MCF 10A (cell line): ENCODE measurements at regions not wholly inside any gene's neighbourhood (a gene's known extent, or its start where the extent isn't known, plus 50 kb on each side); places are given as distances from the start of the nearest gene placed in this dataset.
"Not testable (repeated sequence)": the region's sequence is repeated elsewhere in the genome, so short reads cannot be mapped to it uniquely, and the experiment has no call there.

ENCODE experiments used
- BruUV-seq: library from RNA; stranded (reverse); fragments of 400-500 nt; replicated peaks from 2 replicates; lab custom pipeline; 2021; lab: Mats Ljungman, UMichigan
- CTCF ChIA-PET: fragments of 300-600 bp; sonication (Branson Sonifier 250); formaldehyde crosslinking; extraction: SDS; loops from one replicate; lab custom pipeline; 2021; ENCODE audit warnings: antibody characterized with exemption, inconsistent platforms; lab: Yijun Ruan, JAX
- POLR2A ChIA-PET: fragments of 300-600, 350-650 bp; sonication (Branson Sonifier 250); formaldehyde crosslinking; extraction: SDS; loops from one replicate; lab custom pipeline; 2020; ENCODE audit warnings: antibody characterized with exemption, inconsistent platforms; lab: Yijun Ruan, JAX
- DNase-seq: peaks from one replicate; pipeline ENCODE4 v3.0.0-alpha.2; 2018; ENCODE audit not compliant: unreplicated experiment
- H3K27ac Mint-ChIP-seq: one replicate; pipeline ENCODE4 v1.8.0; 2022; ENCODE audit warnings: mild to moderate bottlenecking, low read depth, mixed read lengths; ENCODE audit not compliant: unreplicated experiment
- H3K27me3 Mint-ChIP-seq: one replicate; pipeline ENCODE4 v1.8.0; 2022; ENCODE audit warnings: mixed read lengths; ENCODE audit not compliant: insufficient read depth, unreplicated experiment
- H3K36me3 Mint-ChIP-seq: one replicate; pipeline ENCODE4 v1.8.0; 2022; ENCODE audit warnings: mild to moderate bottlenecking, moderate library complexity, mixed read lengths; ENCODE audit not compliant: insufficient read depth, unreplicated experiment
- H3K4me1 Mint-ChIP-seq: one replicate; pipeline ENCODE4 v1.8.0; 2022; ENCODE audit warnings: mixed read lengths; ENCODE audit not compliant: insufficient read depth, unreplicated experiment
- H3K4me3 Mint-ChIP-seq: one replicate; pipeline ENCODE4 v1.8.0; 2022; ENCODE audit warnings: mild to moderate bottlenecking, moderate library complexity, mixed read lengths; ENCODE audit not compliant: unreplicated experiment
- H3K9me3 Mint-ChIP-seq: one replicate; pipeline ENCODE4 v1.8.0; 2022; ENCODE audit warnings: mixed read lengths; ENCODE audit not compliant: unreplicated experiment
- intact Hi-C: fragments of 100-400 bp; cut with micrococcal nuclease; formaldehyde crosslinking; loops from 2 replicates; pipeline ENCODE4 v1.14.1; 2022
- TF ChIP-seq, protein P1 (sequence below): fragments of 200-600 bp; IDR thresholded peaks from one replicate; pipeline ENCODE4 v1.8.0; 2022; ENCODE audit warnings: antibody characterized with exemption, mild to moderate bottlenecking; ENCODE audit not compliant: unreplicated experiment

GRCh38 chr1:221045151-221045550, 165.9 kb downstream of the HLX start:
- Mint-ChIP-seq H3K27me3 (no peaks in the 10 kb centered on the region), H3K4me1 (peaks cover 8% of the 10 kb centered on the region), H3K9me3 (peaks cover 10% of the 10 kb centered on the region), H3K4me3 (no peak overlapping the region), H3K36me3 (no peaks in the 10 kb centered on the region), H3K27ac (no peak overlapping the region)
- no peak for DNase-seq
- TF ChIP-seq, protein P1, sequence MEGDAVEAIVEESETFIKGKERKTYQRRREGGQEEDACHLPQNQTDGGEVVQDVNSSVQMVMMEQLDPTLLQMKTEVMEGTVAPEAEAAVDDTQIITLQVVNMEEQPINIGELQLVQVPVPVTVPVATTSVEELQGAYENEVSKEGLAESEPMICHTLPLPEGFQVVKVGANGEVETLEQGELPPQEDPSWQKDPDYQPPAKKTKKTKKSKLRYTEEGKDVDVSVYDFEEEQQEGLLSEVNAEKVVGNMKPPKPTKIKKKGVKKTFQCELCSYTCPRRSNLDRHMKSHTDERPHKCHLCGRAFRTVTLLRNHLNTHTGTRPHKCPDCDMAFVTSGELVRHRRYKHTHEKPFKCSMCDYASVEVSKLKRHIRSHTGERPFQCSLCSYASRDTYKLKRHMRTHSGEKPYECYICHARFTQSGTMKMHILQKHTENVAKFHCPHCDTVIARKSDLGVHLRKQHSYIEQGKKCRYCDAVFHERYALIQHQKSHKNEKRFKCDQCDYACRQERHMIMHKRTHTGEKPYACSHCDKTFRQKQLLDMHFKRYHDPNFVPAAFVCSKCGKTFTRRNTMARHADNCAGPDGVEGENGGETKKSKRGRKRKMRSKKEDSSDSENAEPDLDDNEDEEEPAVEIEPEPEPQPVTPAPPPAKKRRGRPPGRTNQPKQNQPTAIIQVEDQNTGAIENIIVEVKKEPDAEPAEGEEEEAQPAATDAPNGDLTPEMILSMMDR = no peak
- CTCF ChIA-PET = interaction anchor here (0.6 kb wide), 1 partner anchor 181 kb away, joined by 3 read pairs; no protein-coding TSS in a partner anchor
- intact Hi-C loops = no loop called here
- POLR2A ChIA-PET = no interaction called here
- BruUV-seq = no TSS peak

GRCh38 chr1:221045842-221046831, 166.9 kb downstream of the HLX start:
- intact Hi-C loops = no loop called here
- Mint-ChIP-seq H3K27ac (no peak overlapping the region), H3K27me3 (no peaks in the 10 kb centered on the region), H3K9me3 (peaks cover 17% of the 10 kb centered on the region), H3K36me3 (no peaks in the 10 kb centered on the region), H3K4me1 (no peaks in the 10 kb centered on the region), H3K4me3 (no peak overlapping the region)
- DNase-seq = no peak
- ChIA-PET POLR2A (interaction anchor here (0.7 to 1.4 kb wide), 4 partner anchors 9 to 24 kb away, joined by 3 to 4 read pairs (median 3); no protein-coding TSS in a partner anchor), CTCF (interaction anchor here (0.8 to 0.9 kb wide), 2 partner anchors 12 to 171 kb away, joined by 3 read pairs; no protein-coding TSS in a partner anchor)
- TF ChIP-seq, protein P1 = no peak
- BruUV-seq = no TSS peak

- H3K27ac Mint-ChIP-seq, POLR2A ChIA-PET, intact Hi-C loops: not testable (repeated sequence)
Measured at GRCh38 chr1:221051391-221051790, 172.1 kb downstream of the HLX start.

DNA sequence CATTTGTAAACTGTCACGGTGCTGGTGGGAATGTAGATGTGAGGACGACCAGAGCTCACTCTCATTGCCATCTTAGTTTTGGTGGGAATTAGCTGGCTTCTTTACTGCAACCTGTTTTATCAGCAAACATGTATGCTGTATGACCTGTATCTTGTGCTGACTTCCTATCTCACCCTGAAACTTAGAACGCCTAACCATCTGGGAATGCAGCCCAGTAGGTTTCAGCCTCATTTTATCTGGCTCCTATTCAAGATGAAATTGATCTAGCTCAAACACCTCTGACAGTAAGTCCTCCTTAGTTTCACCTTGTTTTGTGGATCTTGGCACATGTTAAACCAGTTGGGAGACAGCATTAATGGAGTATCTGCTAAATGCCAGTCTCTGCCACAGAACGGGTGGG, 174.6 kb downstream of the HLX start:
- intact Hi-C loops = no loop called here
- Mint-ChIP-seq H3K4me1 (no peaks in the 10 kb centered on the region), H3K36me3 (no peaks in the 10 kb centered on the region), H3K27ac (no peak overlapping the region), H3K27me3 (no peaks in the 10 kb centered on the region), H3K9me3 (peaks cover 31% of the 10 kb centered on the region), H3K4me3 (no peak overlapping the region)
- BruUV-seq = no TSS peak
- CTCF ChIA-PET = interaction anchor here (0.5 kb wide), 1 partner anchor 956 kb away, joined by 3 read pairs; no protein-coding TSS in a partner anchor
- TF ChIP-seq, protein P1 = no peak
- POLR2A ChIA-PET = no interaction called here
- DNase-seq = no peak

More at GRCh38 chr1:221051391-221051790, 172.1 kb downstream of the HLX start:
- H3K27me3 Mint-ChIP-seq, H3K4me1 Mint-ChIP-seq, BruUV-seq, CTCF ChIA-PET, H3K4me3 Mint-ChIP-seq, H3K36me3 Mint-ChIP-seq, DNase-seq: not testable (repeated sequence)
- H3K9me3 Mint-ChIP-seq = peaks cover 31% of the 10 kb centered on the region
